ENCODE measurements at regions not wholly inside any gene's neighbourhood (a gene's known extent, or its start where the extent isn't known, plus 50 kb on each side); places are given as distances from the start of the nearest gene placed in this dataset.

DNA sequence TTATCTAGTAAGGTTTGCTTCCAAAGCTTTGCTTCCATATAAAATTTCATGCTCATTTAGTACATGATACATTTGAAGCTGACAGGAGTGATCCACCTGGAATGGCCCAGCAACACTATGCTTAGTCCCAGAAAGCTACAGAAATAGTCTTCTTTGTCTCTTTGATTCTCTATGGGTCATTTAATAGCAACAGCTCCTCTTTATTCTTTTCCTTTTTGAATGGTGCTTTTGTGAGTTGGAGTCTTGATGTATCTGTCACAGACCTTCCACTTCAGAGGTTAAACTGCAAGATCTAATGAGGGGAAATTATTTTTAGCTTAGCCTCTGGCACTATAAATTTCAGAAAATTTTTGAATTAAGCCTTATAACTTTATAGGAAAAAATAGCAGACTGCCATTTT, 509.5 kb downstream of the KCNA4 start:
- Mint-ChIP-seq H3K4me3 (peak overlapping the region; percentile 6), H3K36me3 (ENCODE audit: low read depth) (peaks cover under 1% of the 10 kb centered on the region), H3K27me3 (ENCODE audit: low read depth) (no peaks in the 10 kb centered on the region), H3K27ac (ENCODE audit: unreplicated experiment) (peak overlapping the region; percentile 79), H3K4me1 (peaks cover 59% of the 10 kb centered on the region), H3K9me3 (no peaks in the 10 kb centered on the region)
- DNase-seq (ENCODE audit: low read depth, low spot score), result no peak
- TF ChIP-seq, protein P1, sequence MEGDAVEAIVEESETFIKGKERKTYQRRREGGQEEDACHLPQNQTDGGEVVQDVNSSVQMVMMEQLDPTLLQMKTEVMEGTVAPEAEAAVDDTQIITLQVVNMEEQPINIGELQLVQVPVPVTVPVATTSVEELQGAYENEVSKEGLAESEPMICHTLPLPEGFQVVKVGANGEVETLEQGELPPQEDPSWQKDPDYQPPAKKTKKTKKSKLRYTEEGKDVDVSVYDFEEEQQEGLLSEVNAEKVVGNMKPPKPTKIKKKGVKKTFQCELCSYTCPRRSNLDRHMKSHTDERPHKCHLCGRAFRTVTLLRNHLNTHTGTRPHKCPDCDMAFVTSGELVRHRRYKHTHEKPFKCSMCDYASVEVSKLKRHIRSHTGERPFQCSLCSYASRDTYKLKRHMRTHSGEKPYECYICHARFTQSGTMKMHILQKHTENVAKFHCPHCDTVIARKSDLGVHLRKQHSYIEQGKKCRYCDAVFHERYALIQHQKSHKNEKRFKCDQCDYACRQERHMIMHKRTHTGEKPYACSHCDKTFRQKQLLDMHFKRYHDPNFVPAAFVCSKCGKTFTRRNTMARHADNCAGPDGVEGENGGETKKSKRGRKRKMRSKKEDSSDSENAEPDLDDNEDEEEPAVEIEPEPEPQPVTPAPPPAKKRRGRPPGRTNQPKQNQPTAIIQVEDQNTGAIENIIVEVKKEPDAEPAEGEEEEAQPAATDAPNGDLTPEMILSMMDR (conservative IDR thresholded peaks at IDR 0.05), result no peak

DNA sequence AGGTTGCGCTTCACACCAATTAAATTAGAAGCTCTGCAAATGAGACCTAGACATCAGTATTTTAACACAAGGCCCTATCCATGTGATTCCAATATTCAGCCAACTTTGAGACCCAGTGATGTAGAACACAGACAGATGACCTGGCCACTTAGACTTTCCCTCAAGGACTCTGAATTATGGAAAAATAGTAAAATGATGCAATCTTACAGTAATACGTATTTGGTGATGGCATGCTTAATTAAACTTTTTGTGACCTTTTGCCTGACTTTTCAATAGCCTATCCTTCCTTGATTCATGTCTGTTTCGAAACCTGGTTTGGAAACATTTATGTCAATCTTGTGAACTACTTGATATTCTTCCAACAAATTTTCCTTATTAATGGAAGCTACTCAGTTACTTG, 521.2 kb downstream of the KCNA4 start:
- Mint-ChIP-seq H3K36me3 (ENCODE audit: low read depth) (no peaks in the 10 kb centered on the region), H3K9me3 (no peaks in the 10 kb centered on the region), H3K4me1 (no peaks in the 10 kb centered on the region), H3K4me3 (no peak overlapping the region), H3K27me3 (ENCODE audit: low read depth) (no peaks in the 10 kb centered on the region), H3K27ac (ENCODE audit: unreplicated experiment) (no peak overlapping the region)
- TF ChIP-seq, protein P1 (conservative IDR thresholded peaks at IDR 0.05), result no peak
- DNase-seq (ENCODE audit: low read depth, low spot score), result no peak

DNA sequence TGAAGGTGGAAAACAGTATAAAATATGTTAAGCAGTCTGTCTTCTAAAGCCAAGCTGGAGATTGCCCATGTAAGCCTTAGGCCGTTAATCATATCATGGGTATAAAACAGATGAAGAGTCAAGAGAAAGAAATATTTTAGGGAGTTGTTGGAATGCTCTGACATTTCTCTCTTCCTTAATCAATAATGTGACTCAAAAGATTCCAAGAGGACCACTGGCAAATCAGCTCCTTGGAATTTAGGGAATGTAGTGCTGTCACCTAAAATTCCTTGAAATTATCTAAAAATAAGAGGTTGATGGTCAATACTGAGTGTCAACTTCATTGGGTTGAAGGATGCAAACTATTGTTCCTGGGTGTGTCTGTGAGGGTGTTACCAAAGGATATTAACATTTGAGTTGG, 525.9 kb downstream of the KCNA4 start:
- Mint-ChIP-seq H3K4me1 (no peaks in the 10 kb centered on the region), H3K27me3 (ENCODE audit: low read depth) (no peaks in the 10 kb centered on the region), H3K36me3 (ENCODE audit: low read depth) (no peaks in the 10 kb centered on the region), H3K4me3 (no peak overlapping the region), H3K9me3 (no peaks in the 10 kb centered on the region), H3K27ac (ENCODE audit: unreplicated experiment) (no peak overlapping the region)
- DNase-seq (ENCODE audit: low read depth, low spot score), result no peak
- TF ChIP-seq, protein P1 (conservative IDR thresholded peaks at IDR 0.05), result no peak

DNA sequence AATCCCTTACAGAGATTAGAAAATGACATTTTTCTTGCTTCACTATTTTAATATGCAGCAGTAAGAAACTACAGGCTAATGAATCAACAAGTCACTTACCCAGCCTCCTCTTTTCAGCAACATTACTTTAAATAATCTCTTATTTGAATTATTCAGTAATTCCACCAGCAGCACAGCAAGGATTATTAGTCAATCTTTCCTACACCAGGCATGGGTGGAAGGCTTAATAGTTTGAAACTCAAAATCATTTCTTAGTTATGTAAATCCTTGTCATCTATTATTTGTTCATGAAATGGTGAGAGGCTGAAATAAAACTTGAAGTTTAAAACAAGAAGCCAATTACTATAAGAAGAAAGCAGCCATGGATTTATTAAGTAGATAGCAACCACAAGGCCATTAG, 530.5 kb downstream of the KCNA4 start:
- Mint-ChIP-seq H3K36me3 (ENCODE audit: low read depth) (no peaks in the 10 kb centered on the region), H3K27me3 (ENCODE audit: low read depth) (no peaks in the 10 kb centered on the region), H3K27ac (ENCODE audit: unreplicated experiment) (no peak overlapping the region), H3K4me3 (no peak overlapping the region), H3K4me1 (no peaks in the 10 kb centered on the region), H3K9me3 (no peaks in the 10 kb centered on the region)
- TF ChIP-seq, protein P1 (conservative IDR thresholded peaks at IDR 0.05), result no peak
- no peak for DNase-seq (ENCODE audit: low read depth, low spot score)

DNA sequence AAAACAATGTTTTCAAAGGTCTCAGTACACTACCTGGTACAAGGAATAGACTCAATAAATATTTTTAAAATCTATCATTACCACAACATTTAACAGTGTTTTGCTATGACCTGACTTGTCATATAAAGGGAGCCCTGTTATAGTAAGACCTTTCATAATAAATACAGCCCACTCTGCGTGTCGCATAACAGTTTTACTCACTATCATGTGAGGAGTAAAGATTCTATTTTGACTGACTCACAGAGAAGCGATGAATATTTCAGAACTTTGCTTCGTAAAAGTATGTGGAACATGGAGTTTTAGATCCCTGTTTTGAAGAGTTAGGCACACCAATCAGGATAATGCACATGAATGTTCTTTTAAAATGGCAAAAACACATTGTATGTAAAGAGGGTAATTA, 531.2 kb downstream of the KCNA4 start:
- no peaks in the 10 kb centered on the region for H3K4me1 Mint-ChIP-seq

More for the DNA sequence above, 531.2 kb downstream of the KCNA4 start:
- Mint-ChIP-seq H3K36me3 (ENCODE audit: low read depth) (no peaks in the 10 kb centered on the region), H3K4me3 (no peak overlapping the region), H3K9me3 (no peaks in the 10 kb centered on the region), H3K27me3 (ENCODE audit: low read depth) (no peaks in the 10 kb centered on the region), H3K27ac (ENCODE audit: unreplicated experiment) (no peak overlapping the region)
- TF ChIP-seq, protein P1 (conservative IDR thresholded peaks at IDR 0.05), result no peak
- DNase-seq (ENCODE audit: low read depth, low spot score), result no peak
